AG10803 (cell line): ENCODE measurements at regions not wholly inside any gene's neighbourhood (a gene's known extent, or its start where the extent isn't known, plus 50 kb on each side); places are given as distances from the start of the nearest gene placed in this dataset.

Source experiments
- DNase-seq: peaks from one replicate; pipeline ENCODE4 v3.0.0; 2010; ENCODE audit warnings: low read depth
- H3K4me3 ChIP-seq: 2 replicates; pipeline ENCODE4 v1.5.1; 2011; ENCODE audit warnings: mild to moderate bottlenecking, low read length, control low read depth
- TF ChIP-seq, protein P1 (sequence below): conservative IDR thresholded peaks from 2 replicates; pipeline ENCODE4 v1.5.1; 2011; ENCODE audit warnings: mild to moderate bottlenecking, low read length, control low read depth, inconsistent platforms

DNA sequence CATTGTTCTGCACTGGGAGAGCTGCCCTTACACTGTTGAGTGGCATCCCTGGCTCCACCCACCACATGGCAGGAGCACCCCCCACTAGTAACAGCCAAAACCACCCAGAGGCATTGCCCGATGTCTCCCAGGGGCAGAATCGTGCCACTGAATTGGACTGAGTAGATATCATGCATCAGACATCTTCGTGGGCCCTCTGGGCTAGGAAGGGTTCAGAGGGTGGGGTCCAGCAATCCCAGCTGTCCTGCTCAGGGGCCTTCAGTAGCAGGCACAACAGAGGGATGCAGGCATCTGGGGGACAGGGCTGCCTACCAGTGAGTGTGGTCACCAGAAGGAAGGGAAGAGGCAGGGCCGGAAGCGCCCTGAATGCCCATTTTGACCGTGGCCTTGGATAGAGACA, 119.7 kb upstream of the PPP2R2D start:
- no peak overlapping the region for H3K4me3 ChIP-seq
- DNase-seq, result no peak
- TF ChIP-seq, protein P1, sequence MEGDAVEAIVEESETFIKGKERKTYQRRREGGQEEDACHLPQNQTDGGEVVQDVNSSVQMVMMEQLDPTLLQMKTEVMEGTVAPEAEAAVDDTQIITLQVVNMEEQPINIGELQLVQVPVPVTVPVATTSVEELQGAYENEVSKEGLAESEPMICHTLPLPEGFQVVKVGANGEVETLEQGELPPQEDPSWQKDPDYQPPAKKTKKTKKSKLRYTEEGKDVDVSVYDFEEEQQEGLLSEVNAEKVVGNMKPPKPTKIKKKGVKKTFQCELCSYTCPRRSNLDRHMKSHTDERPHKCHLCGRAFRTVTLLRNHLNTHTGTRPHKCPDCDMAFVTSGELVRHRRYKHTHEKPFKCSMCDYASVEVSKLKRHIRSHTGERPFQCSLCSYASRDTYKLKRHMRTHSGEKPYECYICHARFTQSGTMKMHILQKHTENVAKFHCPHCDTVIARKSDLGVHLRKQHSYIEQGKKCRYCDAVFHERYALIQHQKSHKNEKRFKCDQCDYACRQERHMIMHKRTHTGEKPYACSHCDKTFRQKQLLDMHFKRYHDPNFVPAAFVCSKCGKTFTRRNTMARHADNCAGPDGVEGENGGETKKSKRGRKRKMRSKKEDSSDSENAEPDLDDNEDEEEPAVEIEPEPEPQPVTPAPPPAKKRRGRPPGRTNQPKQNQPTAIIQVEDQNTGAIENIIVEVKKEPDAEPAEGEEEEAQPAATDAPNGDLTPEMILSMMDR, result no peak

DNA sequence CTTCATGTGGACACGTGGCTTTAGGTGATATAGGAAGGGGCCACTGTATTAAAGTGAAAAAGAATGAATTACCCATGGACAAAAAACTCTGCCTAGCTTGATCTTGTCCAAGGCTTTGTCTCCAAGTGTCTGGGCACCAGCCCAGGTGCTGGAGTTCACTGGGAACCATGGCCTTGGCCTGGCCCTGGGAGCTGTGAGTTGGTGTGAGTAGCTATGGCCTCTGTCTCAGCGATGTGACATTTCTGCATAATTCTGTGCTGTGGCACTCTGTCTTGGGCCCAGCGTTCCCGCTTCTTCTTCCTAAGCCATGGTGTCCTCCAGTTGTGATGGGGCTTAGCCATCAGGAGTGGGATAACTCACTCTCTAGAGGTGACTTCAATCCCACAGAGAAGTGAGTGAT, 119.0 kb upstream of the PPP2R2D start:
- no peak for DNase-seq
- H3K4me3 ChIP-seq, result no peak overlapping the region
- TF ChIP-seq, protein P1, result no peak

DNA sequence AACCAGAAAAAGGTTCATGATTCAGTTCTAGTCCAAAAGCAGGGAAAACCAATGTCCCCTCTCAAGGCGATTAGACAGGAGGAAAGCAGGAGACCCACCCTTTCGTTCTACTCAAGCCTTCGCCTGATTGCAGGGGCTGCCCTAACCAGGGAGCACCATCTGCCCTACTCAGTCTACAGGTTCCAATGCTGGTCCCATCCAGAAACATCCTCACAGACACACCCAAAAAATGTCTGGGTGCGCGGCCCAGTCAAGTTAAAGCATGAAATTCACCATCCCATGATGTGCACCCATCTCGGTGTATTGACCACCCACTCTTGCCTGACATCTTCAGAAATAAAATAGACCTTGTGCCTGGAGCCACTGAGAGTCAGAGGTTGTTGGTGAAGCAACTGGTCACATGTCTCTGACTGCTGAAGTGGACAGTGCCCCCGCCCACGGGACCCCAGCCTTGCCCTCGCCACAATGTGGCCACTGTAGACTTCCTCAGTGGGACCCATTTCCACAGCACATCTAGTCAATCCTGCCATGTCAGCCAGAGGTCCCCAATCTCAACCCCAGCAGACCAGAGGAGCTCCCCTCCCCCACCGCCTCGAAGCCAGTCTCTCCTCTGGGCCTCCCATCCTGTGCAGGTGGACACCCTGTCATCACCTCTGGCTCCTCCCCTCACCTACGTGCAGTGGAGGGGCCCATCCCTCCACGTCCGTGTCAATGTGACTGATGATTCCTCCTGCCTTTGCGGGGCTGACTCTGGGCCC, 116.3 kb upstream of the PPP2R2D start:
- DNase-seq, result no peak
- H3K4me3 ChIP-seq, result no peak overlapping the region
- TF ChIP-seq, protein P1, result no peak

DNA sequence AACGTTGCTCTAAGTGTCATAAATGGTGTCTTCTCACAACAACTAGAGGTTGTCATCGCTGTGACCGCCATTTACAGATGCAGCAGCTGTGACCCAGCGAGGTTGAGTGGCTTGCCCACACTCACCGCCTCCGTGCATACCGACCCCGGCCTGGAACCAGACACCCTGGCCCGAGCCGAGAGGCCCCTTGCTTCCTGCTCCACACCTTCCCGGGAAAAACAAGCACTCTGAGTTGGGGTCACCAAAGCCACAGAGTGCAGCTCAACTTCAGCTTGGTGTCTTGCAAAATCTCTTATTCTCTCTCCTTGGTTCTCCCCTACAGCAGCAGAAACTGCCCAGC, 115.7 kb upstream of the PPP2R2D start:
- no peak for DNase-seq
- H3K4me3 ChIP-seq, result no peak overlapping the region
- TF ChIP-seq, protein P1, result no peak

DNA sequence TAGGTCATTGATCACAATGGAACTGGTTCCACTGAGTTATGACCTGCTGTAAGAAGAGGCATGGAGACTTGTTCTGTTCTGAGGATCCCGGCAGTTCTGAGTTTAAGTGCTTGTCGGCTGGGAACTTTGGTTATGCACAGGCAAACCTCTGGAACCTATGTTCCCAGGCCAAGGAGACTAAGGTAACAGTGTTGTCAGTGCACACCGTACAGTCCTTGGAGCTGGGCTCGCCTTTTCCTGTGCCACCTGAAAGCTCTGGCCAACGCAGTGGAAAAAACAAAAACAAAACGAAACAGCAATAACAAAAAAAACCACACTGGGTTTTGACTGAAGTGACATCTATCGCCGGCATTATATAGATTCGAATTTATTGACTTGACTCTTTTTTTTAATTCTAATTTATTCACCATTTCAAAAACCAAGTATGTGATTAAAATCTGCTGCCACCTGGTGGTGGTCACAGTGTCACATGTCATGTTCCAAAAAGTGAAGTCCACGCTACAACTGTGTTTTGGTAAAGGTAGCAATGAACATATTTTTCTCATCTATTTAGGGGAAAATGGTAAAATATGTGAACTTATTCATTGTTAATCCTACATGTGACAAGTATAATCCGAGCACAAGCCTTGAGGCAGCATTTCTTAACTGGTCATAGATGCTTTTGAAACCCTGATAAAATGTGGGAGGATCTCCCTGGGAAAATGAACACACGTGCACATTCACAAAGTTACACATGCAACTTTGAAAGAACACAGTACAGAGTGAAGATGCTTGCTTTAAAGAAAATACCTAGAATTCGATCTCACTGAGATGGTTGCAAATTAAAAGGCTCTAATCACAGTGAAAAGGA, 113.8 kb upstream of the PPP2R2D start:
- TF ChIP-seq, protein P1, result peak; percentile 52
- peak; percentile 1 for DNase-seq
- no peak overlapping the region for H3K4me3 ChIP-seq

DNA sequence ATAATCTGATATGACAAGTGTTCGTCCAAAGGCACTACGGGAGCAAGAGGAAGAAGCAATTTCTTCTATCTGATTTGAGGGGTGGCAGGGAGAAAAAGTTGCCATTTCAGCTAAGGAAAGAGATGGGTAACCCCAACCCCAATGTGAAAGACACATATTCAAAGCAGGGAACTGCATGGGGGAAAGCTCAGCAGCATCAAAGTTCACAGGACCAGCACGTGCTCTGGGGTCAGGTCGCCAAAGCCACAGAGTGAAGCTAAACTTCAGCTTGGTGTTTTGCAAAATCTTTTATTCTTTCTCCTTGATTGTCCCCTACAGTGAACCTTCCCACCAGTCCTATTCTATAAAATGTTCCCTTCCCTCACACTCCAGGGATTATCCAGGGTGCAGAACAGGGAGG, 112.8 kb upstream of the PPP2R2D start:
- TF ChIP-seq, protein P1, result no peak
- no peak for DNase-seq
- no peak overlapping the region for H3K4me3 ChIP-seq

DNA sequence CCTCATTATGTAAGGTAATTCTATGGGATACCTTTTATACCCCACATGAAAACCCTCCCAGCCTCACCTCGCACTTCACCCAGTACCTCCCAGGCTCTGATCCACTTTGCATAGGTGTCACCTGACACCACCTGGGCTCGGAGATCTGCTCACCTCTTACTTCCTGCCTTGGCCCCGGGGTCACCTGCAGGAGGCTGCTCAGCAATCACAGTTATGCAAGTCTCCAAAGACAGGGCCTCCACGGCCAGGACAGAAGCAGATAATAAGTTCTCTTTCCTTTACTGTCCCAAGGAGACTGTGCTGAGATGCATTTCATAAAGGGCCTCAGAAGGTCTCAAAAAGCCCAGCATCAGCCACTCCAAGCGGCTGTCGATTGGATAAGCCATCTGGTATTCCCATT, 112.4 kb upstream of the PPP2R2D start:
- H3K4me3 ChIP-seq, result no peak overlapping the region
- DNase-seq, result no peak
- TF ChIP-seq, protein P1, result no peak
